Body of pancreas (tissue), 4 donors: ENCODE measurements at regions not wholly inside any gene's neighbourhood (a gene's known extent, or its start where the extent isn't known, plus 50 kb on each side); places are given as distances from the start of the nearest gene placed in this dataset.

Experiments used
- CTCF ChIP-seq, 7 experiments: fragments of 450-650 bp in 4 of 7; fragments of 200-600 bp in 3 of 7; sonication (generic) in 3 of 7; IDR thresholded peaks; one replicate each; pipeline ENCODE4 v1.5.1; 2016 to 2019; ENCODE audit warnings: antibody characterized with exemption in 7 of 7
- POLR2A ChIP-seq, 3 donors: fragments of 450-650 bp; IDR thresholded peaks; one replicate each; pipeline ENCODE4 v1.6.1; 2016; ENCODE audit warnings: antibody characterized with exemption in 3 of 3, mild to moderate bottlenecking in 2 of 3

DNA sequence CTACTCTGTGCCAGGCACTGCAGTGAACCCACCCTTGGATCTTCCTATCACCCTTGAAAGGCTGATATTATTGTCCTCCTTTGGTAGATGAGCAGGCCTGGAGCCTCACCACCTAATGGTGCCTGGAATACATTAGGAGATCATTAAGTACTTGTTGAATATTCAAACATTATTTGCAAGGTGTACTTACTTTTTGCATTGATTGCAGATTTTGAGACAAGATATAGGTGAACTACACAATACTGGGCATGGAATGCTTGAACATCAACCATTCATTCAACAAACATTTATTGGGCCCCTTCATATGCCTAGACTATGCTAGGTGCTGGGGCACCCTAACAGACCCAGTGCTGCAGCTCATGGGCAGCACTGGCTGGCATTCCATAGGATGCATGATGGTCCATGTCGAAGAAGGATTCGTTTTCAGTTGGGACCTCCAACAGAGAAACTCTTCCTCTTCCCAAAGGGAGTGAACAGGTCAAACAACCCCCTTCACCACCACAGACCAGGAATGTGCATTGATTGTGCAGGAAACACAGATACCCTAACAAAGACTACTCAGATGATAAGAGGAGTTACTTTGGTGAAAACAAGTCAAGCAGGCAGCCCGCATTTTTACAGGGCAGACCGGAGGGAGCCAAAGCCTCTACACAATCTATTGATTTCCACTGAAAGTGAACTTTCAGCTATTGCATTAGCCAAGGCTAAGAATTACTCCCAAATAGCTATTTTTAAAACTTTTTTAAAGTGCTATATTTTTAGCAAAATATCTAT lies 149.6 kb upstream of the SH3BP4 start:
- no peak for TF ChIP-seq CTCF (IDR thresholded peaks at IDR 0.05)
- no peak for TF ChIP-seq POLR2A (IDR thresholded peaks at IDR 0.05)
